Stomach smooth muscle (tissue), 2 donors: ENCODE measurements at regions not wholly inside any gene's neighbourhood (a gene's known extent, or its start where the extent isn't known, plus 50 kb on each side); places are given as distances from the start of the nearest gene placed in this dataset.

Experiments used
- H3K27ac ChIP-seq: one replicate; pipeline ENCODE4 v1.7.0; 2013; ENCODE audit warnings: mild to moderate bottlenecking, low read length, inconsistent platforms
- H3K27me3 ChIP-seq, 2 donors: one replicate each; pipeline ENCODE4 v1.7.0; 2013; ENCODE audit warnings: low read length in 2 of 2; ENCODE audit not compliant: insufficient read depth in 2 of 2, control insufficient read depth in 1 of 2
- H3K36me3 ChIP-seq, 2 donors: one replicate each; pipeline ENCODE4 v1.7.0; 2013; ENCODE audit warnings: low read length in 2 of 2; ENCODE audit not compliant: control insufficient read depth in 2 of 2, insufficient read depth in 2 of 2
- H3K4me1 ChIP-seq: one replicate; pipeline ENCODE4 v1.7.0; 2013; ENCODE audit warnings: low read length; ENCODE audit not compliant: control insufficient read depth, insufficient read depth
- H3K4me3 ChIP-seq, 2 donors: one replicate each; pipeline ENCODE4 v1.7.0; 2013; ENCODE audit warnings: low read length in 2 of 2
- H3K9ac ChIP-seq, 2 donors: one replicate each; pipeline ENCODE4 v1.7.0; 2013; ENCODE audit warnings: low read length in 2 of 2, mild to moderate bottlenecking in 1 of 2
- H3K9me3 ChIP-seq, 2 donors: one replicate each; pipeline ENCODE4 v1.7.0; 2013; ENCODE audit warnings: low read length in 2 of 2; ENCODE audit not compliant: control insufficient read depth in 2 of 2
- donor health status: healthy.
- donor health status: Pancreatic carcinoma.

DNA sequence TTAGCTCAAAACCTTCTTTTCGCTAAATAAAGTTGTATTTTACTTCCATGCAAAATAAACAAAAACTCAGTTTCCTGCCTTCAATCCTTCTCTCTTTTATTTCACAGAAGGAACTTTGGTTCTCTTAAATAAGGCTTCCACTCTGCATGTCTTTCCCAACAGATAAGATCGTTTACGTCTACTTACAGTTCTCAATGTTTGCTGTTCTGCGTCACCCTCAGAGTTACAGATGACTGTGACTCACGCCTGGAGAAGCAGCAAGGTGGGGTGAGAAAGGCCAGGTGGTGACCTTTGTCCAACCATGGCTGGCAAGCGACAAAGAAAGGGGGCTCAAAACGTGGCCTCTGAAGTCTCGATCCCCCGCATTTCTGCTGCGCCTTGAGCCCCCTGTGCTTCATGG, 51.4 kb upstream of the RPS6KA2 start:
- no peak overlapping the region for H3K4me3 ChIP-seq
- H3K9ac ChIP-seq: no peak overlapping the region
- H3K4me1 ChIP-seq: peaks cover 8% of the 10 kb centered on the region
- H3K9me3 ChIP-seq: peaks cover 0 to 3% of the 10 kb centered on the region in 2 donors
- no peak overlapping the region for H3K27ac ChIP-seq
- H3K27me3 ChIP-seq: no peaks in the 10 kb centered on the region
- H3K36me3 ChIP-seq: no peaks in the 10 kb centered on the region

- Histone ChIP-seq H3K36me3 (no peaks in the 10 kb centered on the region), H3K9me3 (peaks cover 0 to 3% of the 10 kb centered on the region in 2 donors), H3K27ac (no peak overlapping the region), H3K27me3 (no peaks in the 10 kb centered on the region), H3K4me1 (peaks cover 12% of the 10 kb centered on the region), H3K9ac (no peak overlapping the region), H3K4me3 (no peak overlapping the region)
These were observed 50.9 kb upstream of the RPS6KA2 start for GRCh38 chr6:166677941-166678340.
